GM12878 (cell line): ENCODE measurements at regions not wholly inside any gene's neighbourhood (a gene's known extent, or its start where the extent isn't known, plus 50 kb on each side); places are given as distances from the start of the nearest gene placed in this dataset.

Experiments
- ATAC-seq: fragments of 200-7000 bp; cut with Tn5 transposase; 3 replicates; pipeline ENCODE4 v1.9.1; 2020; ENCODE audit warnings: mild to moderate bottlenecking, moderate library complexity
- BruUV-seq: library from RNA; stranded (reverse); fragments of 400-500 nt; replicated peaks from 2 replicates; lab custom pipeline; 2021; lab: Mats Ljungman, UMichigan
- CTCF ChIA-PET: fragments of 300-600 bp; sonication (Branson Sonifier 250); formaldehyde crosslinking; extraction: SDS; loops from one replicate; lab custom pipeline; 2021; ENCODE audit warnings: inconsistent platforms; lab: Yijun Ruan, JAX
- POLR2A ChIA-PET: fragments of 350-600 bp; formaldehyde crosslinking; extraction: SDS; loops from one replicate; lab custom pipeline; 2021; ENCODE audit warnings: inconsistent platforms; lab: Charles Lee
- RAD21 ChIA-PET: fragments of 300-600 bp; sonication (Branson Sonifier 250); formaldehyde crosslinking; loops from one replicate; lab custom pipeline; 2023; ENCODE audit warnings: antibody characterized with exemption; ENCODE audit not compliant: unreplicated experiment; lab: Charles Lee
- SMC1A ChIA-PET: fragments of 300-600 bp; sonication (Branson Sonifier 250); formaldehyde crosslinking; loops from one replicate; lab custom pipeline; 2023; ENCODE audit not compliant: unreplicated experiment, uncharacterized antibody; lab: Charles Lee
- DNase-seq: peaks from one replicate; pipeline ENCODE4 v3.0.0-alpha.2; 2011; ENCODE audit warnings: low read depth, low spot score
- FAIRE-seq: peaks from 3 replicates; lab custom pipeline; 2011; peaks lifted over from hg19 to GRCh38; lab: Jason Lieb, UNC
- H2AFZ ChIP-seq: 2 replicates; pipeline ENCODE4 v1.6.0; 2011; ENCODE audit warnings: low read depth, low read length, control low read depth; ENCODE audit not compliant: control insufficient read depth
- H3K27ac ChIP-seq: 2 replicates; pipeline ENCODE4 v1.5.1; 2011; ENCODE audit warnings: control low read depth; ENCODE audit not compliant: control insufficient read depth, insufficient read depth
- H3K27me3 ChIP-seq, 2 experiments: replicated peaks in 1 of 2; 2 replicates each; pipeline versions ENCODE4 v1.6.0 to v1.6.1; 2011; ENCODE audit warnings: low read length in 1 of 2; ENCODE audit not compliant: control insufficient read depth in 2 of 2, insufficient read depth in 2 of 2
- H3K36me3 ChIP-seq, 2 experiments: 2 replicates each; pipeline ENCODE4 v1.5.1; 2011; ENCODE audit warnings: low read length in 1 of 2; ENCODE audit not compliant: control insufficient read depth in 2 of 2, insufficient read depth in 2 of 2
- H3K4me1 ChIP-seq: 2 replicates; pipeline ENCODE4 v1.6.1; 2011; ENCODE audit warnings: mild to moderate bottlenecking, low read length, moderate library complexity, mixed read lengths; ENCODE audit not compliant: control insufficient read depth, insufficient read depth
- H3K4me2 ChIP-seq: 2 replicates; pipeline ENCODE4 v1.6.0; 2011; ENCODE audit warnings: control low read depth; ENCODE audit not compliant: control insufficient read depth, insufficient read depth
- H3K4me3 ChIP-seq: fragments of 200-600 bp; sonication (generic); 2 replicates; pipeline ENCODE4 v1.5.1; 2016
- H3K79me2 ChIP-seq: 2 replicates; pipeline ENCODE4 v1.6.0; 2011; ENCODE audit warnings: low read length; ENCODE audit not compliant: control insufficient read depth, insufficient read depth
- H3K9ac ChIP-seq: 2 replicates; pipeline ENCODE4 v1.8.0; 2011; ENCODE audit warnings: low read length, control low read depth, mixed read lengths; ENCODE audit not compliant: control insufficient read depth, insufficient read depth
- H3K9me3 ChIP-seq: replicated peaks from 3 replicates; pipeline ENCODE4 v1.5.1; 2011; ENCODE audit warnings: mild to moderate bottlenecking, low read length; ENCODE audit not compliant: control insufficient read depth, insufficient read depth
- H4K20me1 ChIP-seq: 2 replicates; pipeline ENCODE4 v1.6.0; 2011; ENCODE audit not compliant: control insufficient read depth, insufficient read depth
- ASH2L ChIP-seq: fragments of 300-600, 200-600 bp; sonication (generic); IDR thresholded peaks from 2 replicates; pipeline ENCODE4 v1.6.1; 2017; ENCODE audit warnings: low read depth, mild to moderate bottlenecking, borderline replicate concordance
- ATF2 ChIP-seq: IDR thresholded peaks from 2 replicates; pipeline ENCODE4 v1.6.1; 2012; ENCODE audit warnings: low read length, inconsistent platforms
- BRCA1 ChIP-seq: IDR thresholded peaks from 2 replicates; pipeline ENCODE4 v1.6.1; 2011; ENCODE audit warnings: low read depth, low read length, improper control_type of control experiment
- DPF2 ChIP-seq: fragments of 450-650 bp; IDR thresholded peaks from 2 replicates; pipeline ENCODE4 v1.6.1; 2017; ENCODE audit warnings: mild to moderate bottlenecking
- IRF3 ChIP-seq: fragments of 450-650 bp; IDR thresholded peaks from 2 replicates; pipeline ENCODE4 v1.6.1; 2014; ENCODE audit warnings: mild to moderate bottlenecking
- KDM1A ChIP-seq: fragments of 200-600 bp; sonication (generic); IDR thresholded peaks from 2 replicates; pipeline ENCODE4 v1.6.1; 2016; ENCODE audit warnings: borderline replicate concordance
- MXI1 ChIP-seq: fragments of 150-350 bp; IDR thresholded peaks from 2 replicates; pipeline ENCODE4 v1.6.1; 2011; ENCODE audit warnings: low read depth, mild to moderate bottlenecking, inconsistent platforms, low read length, improper control_type of control experiment
- MYB ChIP-seq: fragments of 150-350 bp; IDR thresholded peaks from 2 replicates; pipeline ENCODE4 v1.6.1; 2014; ENCODE audit warnings: mild to moderate bottlenecking, low read depth, low read length, borderline replicate concordance
- NFIC ChIP-seq: IDR thresholded peaks from 2 replicates; pipeline ENCODE4 v1.6.1; 2012; ENCODE audit warnings: low read depth, mild to moderate bottlenecking, inconsistent platforms, low read length, moderate library complexity
- NR2C1 ChIP-seq: fragments of 450-650 bp; IDR thresholded peaks from 2 replicates; pipeline ENCODE4 v1.6.1; 2017; ENCODE audit warnings: antibody characterized with exemption, mild to moderate bottlenecking, moderate library complexity
- NR2C2 ChIP-seq: IDR thresholded peaks from 2 replicates; pipeline ENCODE4 v1.6.1; 2011; ENCODE audit warnings: borderline replicate concordance, low read depth; ENCODE audit not compliant: control insufficient read depth, insufficient read length
- RFX5 ChIP-seq: IDR thresholded peaks from 2 replicates; pipeline ENCODE4 v1.6.1; 2011; ENCODE audit warnings: low read depth, low read length, improper control_type of control experiment
- SIX5 ChIP-seq: IDR thresholded peaks from 2 replicates; pipeline ENCODE4 v1.6.1; 2011; ENCODE audit warnings: mild to moderate bottlenecking, low read depth, low read length, moderate library complexity; ENCODE audit not compliant: severe bottlenecking
- SREBF1 ChIP-seq: IDR thresholded peaks from 2 replicates; pipeline ENCODE4 v1.6.1; 2012; ENCODE audit warnings: mild to moderate bottlenecking, low read length
- SUPT20H ChIP-seq: IDR thresholded peaks from 2 replicates; pipeline ENCODE4 v1.6.1; 2011; ENCODE audit warnings: low read depth, mild to moderate bottlenecking, low read length, moderate library complexity, borderline replicate concordance; ENCODE audit not compliant: control insufficient read depth
- ZNF592 ChIP-seq: fragments of 450-650 bp; IDR thresholded peaks from 2 replicates; pipeline ENCODE4 v1.6.1; 2017; ENCODE audit warnings: mild to moderate bottlenecking, moderate library complexity
- ZNF622 ChIP-seq: fragments of 450-650 bp; IDR thresholded peaks from 2 replicates; pipeline ENCODE4 v1.6.1; 2017; ENCODE audit warnings: mild to moderate bottlenecking, inconsistent platforms
- WGBS: methylation state at CpG from one replicate; pipeline ENCODE4 v1.1.6; 2016; ENCODE audit warnings: low lambda C conversion rate; ENCODE audit not compliant: insufficient replicate concordance, insufficient coverage; ENCODE audit errors: missing lambda C conversion rate; 5-methylcytosine and 5-hydroxymethylcytosine counted together
- in situ Hi-C: fragments of 300-500 bp; cut with MboI; formaldehyde crosslinking; loops from 9 replicates; pipeline ENCODE4 v1.14.3; 2018; ENCODE audit warnings: mixed read lengths
- intact Hi-C: fragments of 100-400 bp; cut with micrococcal nuclease; formaldehyde crosslinking; loops from one replicate; pipeline ENCODE4 v1.14.2; 2022; ENCODE audit not compliant: unreplicated experiment

- no peak for TF ChIP-seq NR2C1
- no peak for TF ChIP-seq NR2C2
- no peak for TF ChIP-seq NFIC
- no peak for TF ChIP-seq IRF3
- no peak for TF ChIP-seq ATF2
- no peak for TF ChIP-seq KDM1A
- TF ChIP-seq MYB, result no peak
- no peak for TF ChIP-seq SUPT20H
- no peak for TF ChIP-seq ASH2L
- no peak for TF ChIP-seq ZNF622
- no peak for TF ChIP-seq ZNF592
- no peak for TF ChIP-seq DPF2
- TF ChIP-seq MXI1, result no peak
- TF ChIP-seq RFX5, result no peak
- no peak for TF ChIP-seq SREBF1
- TF ChIP-seq SIX5, result no peak
- no peak for TF ChIP-seq BRCA1
- WGBS, result 7% methylated on average over 3 of the region's 3 CpGs
- POLR2A ChIA-PET, result no interaction called here
- SMC1A ChIA-PET, result no interaction called here
- ATAC-seq (no peak), FAIRE-seq (no peak), DNase-seq (no peak)
- Histone ChIP-seq H3K36me3 (no peaks in the 10 kb centered on the region), H3K4me3 (no peak overlapping the region), H3K9ac (no peak overlapping the region), H3K4me2 (no peak overlapping the region), H3K9me3 (no peaks in the 10 kb centered on the region), H3K4me1 (no peaks in the 10 kb centered on the region), H3K27me3 (no peaks in the 10 kb centered on the region; a peak in 1 of 4 replicates), H2AFZ (no peak overlapping the region), H3K27ac (no peak overlapping the region), H3K79me2 (no peaks in the 10 kb centered on the region), H4K20me1 (no peaks in the 10 kb centered on the region; the same call in 1 of the 2 replicates)
- no TSS peak for BruUV-seq
- CTCF ChIA-PET, result no interaction called here
- RAD21 ChIA-PET, result no interaction called here
- in situ Hi-C loops (no loop called here), intact Hi-C loops (no loop called here)
Observed at GRCh38 chr15:62641825-62642224, 400.7 kb upstream of the TPM1 start.
